ENCODE measurements at regions not wholly inside any gene's neighbourhood (a gene's known extent, or its start where the extent isn't known, plus 50 kb on each side); places are given as distances from the start of the nearest gene placed in this dataset.
"Not testable (repeated sequence)": the region's sequence is repeated elsewhere in the genome, so short reads cannot be mapped to it uniquely, and the experiment has no call there.

GRCh38 chr2:38483776-38484501, 106.9 kb upstream of the ATL2 start:
- no peak for TF ChIP-seq CTCF (conservative IDR thresholded peaks at IDR 0.05; ENCODE audit: low read length)
- no peak for TF ChIP-seq EZH2phosphoT487 (IDR thresholded peaks at IDR 0.05; ENCODE audit: borderline replicate concordance)
- no peaks in the 10 kb centered on the region for H3K36me3 ChIP-seq (ENCODE audit: insufficient read depth, low read length)
- no peaks in the 10 kb centered on the region for H3K9me2 ChIP-seq (replicated peaks; ENCODE audit: low read depth, low read length)
- no peaks in the 10 kb centered on the region for H3K4me1 ChIP-seq (ENCODE audit: insufficient read depth, low read length, poor library complexity, severe bottlenecking)
- no peak overlapping the region for H3K4me3 ChIP-seq (ENCODE audit: low read length, poor library complexity, severe bottlenecking)
- no peaks in the 10 kb centered on the region for H3K27me3 ChIP-seq (ENCODE audit: insufficient read depth, low read length, poor library complexity, severe bottlenecking)
- no peak overlapping the region for H3K4me2 ChIP-seq (ENCODE audit: low read depth, low read length, poor library complexity, severe bottlenecking)
- no peaks in the 10 kb centered on the region for H3F3A ChIP-seq (ENCODE audit: low read depth)
- H3K9me3 ChIP-seq (ENCODE audit: insufficient read depth, low read depth, low read length): no peaks in the 10 kb centered on the region
- no peaks in the 10 kb centered on the region for H3K79me2 ChIP-seq (ENCODE audit: insufficient read depth, low read length)
- H4K20me1 ChIP-seq (ENCODE audit: insufficient read depth, low read length, poor library complexity, severe bottlenecking): no peaks in the 10 kb centered on the region
- H2AFZ ChIP-seq (ENCODE audit: low read length): no peak overlapping the region
- H3K9ac ChIP-seq (ENCODE audit: low read depth, low read length, poor library complexity, severe bottlenecking): no peak overlapping the region

GRCh38 chr2:38482710-38483109, 105.6 kb upstream of the ATL2 start:
- not testable (repeated sequence) for H3K9me3 ChIP-seq (ENCODE audit: insufficient read depth, low read depth, low read length); H3K4me2 ChIP-seq (ENCODE audit: low read depth, low read length, poor library complexity, severe bottlenecking); H2AFZ ChIP-seq (ENCODE audit: low read length); H3K27me3 ChIP-seq (ENCODE audit: insufficient read depth, low read length, poor library complexity, severe bottlenecking); H3K4me1 ChIP-seq (ENCODE audit: insufficient read depth, low read length, poor library complexity, severe bottlenecking); H4K20me1 ChIP-seq (ENCODE audit: insufficient read depth, low read length, poor library complexity, severe bottlenecking); H3K9ac ChIP-seq (ENCODE audit: low read depth, low read length, poor library complexity, severe bottlenecking); H3K36me3 ChIP-seq (ENCODE audit: insufficient read depth, low read length); H3F3A ChIP-seq (ENCODE audit: low read depth); H3K9me2 ChIP-seq (replicated peaks; ENCODE audit: low read depth, low read length); H3K4me3 ChIP-seq (ENCODE audit: low read length, poor library complexity, severe bottlenecking); H3K79me2 ChIP-seq (ENCODE audit: insufficient read depth, low read length)

GRCh38 chr2:38480617-38481016, 103.5 kb upstream of the ATL2 start:
- Histone ChIP-seq H3K9ac (ENCODE audit: low read depth, low read length, poor library complexity, severe bottlenecking) (no peak overlapping the region), H3F3A (ENCODE audit: low read depth) (no peaks in the 10 kb centered on the region), H3K4me1 (ENCODE audit: insufficient read depth, low read length, poor library complexity, severe bottlenecking) (no peaks in the 10 kb centered on the region), H2AFZ (ENCODE audit: low read length) (no peak overlapping the region), H3K9me3 (ENCODE audit: insufficient read depth, low read depth, low read length) (no peaks in the 10 kb centered on the region), H3K79me2 (ENCODE audit: insufficient read depth, low read length) (no peaks in the 10 kb centered on the region), H3K36me3 (ENCODE audit: insufficient read depth, low read length) (no peaks in the 10 kb centered on the region), H3K4me3 (ENCODE audit: low read length, poor library complexity, severe bottlenecking) (no peak overlapping the region), H3K27me3 (ENCODE audit: insufficient read depth, low read length, poor library complexity, severe bottlenecking) (no peaks in the 10 kb centered on the region), H4K20me1 (ENCODE audit: insufficient read depth, low read length, poor library complexity, severe bottlenecking) (no peaks in the 10 kb centered on the region), H3K9me2 (replicated peaks; ENCODE audit: low read depth, low read length) (no peaks in the 10 kb centered on the region), H3K4me2 (ENCODE audit: low read depth, low read length, poor library complexity, severe bottlenecking) (no peak overlapping the region)
- TF ChIP-seq CTCF (conservative IDR thresholded peaks at IDR 0.05; ENCODE audit: low read length) (no peak), EZH2phosphoT487 (IDR thresholded peaks at IDR 0.05; ENCODE audit: borderline replicate concordance) (no peak)

- TF ChIP-seq EZH2phosphoT487 (IDR thresholded peaks at IDR 0.05; ENCODE audit: borderline replicate concordance): no peak
- TF ChIP-seq CTCF (conservative IDR thresholded peaks at IDR 0.05; ENCODE audit: low read length): no peak
- Histone ChIP-seq H3F3A (ENCODE audit: low read depth) (no peaks in the 10 kb centered on the region), H3K79me2 (ENCODE audit: insufficient read depth, low read length) (no peaks in the 10 kb centered on the region), H3K4me3 (ENCODE audit: low read length, poor library complexity, severe bottlenecking) (no peak overlapping the region), H3K4me2 (ENCODE audit: low read depth, low read length, poor library complexity, severe bottlenecking) (no peak overlapping the region), H3K36me3 (ENCODE audit: insufficient read depth, low read length) (no peaks in the 10 kb centered on the region), H3K9ac (ENCODE audit: low read depth, low read length, poor library complexity, severe bottlenecking) (no peak overlapping the region), H3K9me3 (ENCODE audit: insufficient read depth, low read depth, low read length) (no peaks in the 10 kb centered on the region), H4K20me1 (ENCODE audit: insufficient read depth, low read length, poor library complexity, severe bottlenecking) (no peaks in the 10 kb centered on the region), H2AFZ (ENCODE audit: low read length) (no peak overlapping the region), H3K4me1 (ENCODE audit: insufficient read depth, low read length, poor library complexity, severe bottlenecking) (no peaks in the 10 kb centered on the region), H3K9me2 (replicated peaks; ENCODE audit: low read depth, low read length) (no peaks in the 10 kb centered on the region), H3K27me3 (ENCODE audit: insufficient read depth, low read length, poor library complexity, severe bottlenecking) (no peaks in the 10 kb centered on the region)
Measured at GRCh38 chr2:38477006-38477405, 99.9 kb upstream of the ATL2 start.
